Central memory CD4-positive, alpha-beta T cell (primary cell): ENCODE measurements at regions not wholly inside any gene's neighbourhood (a gene's known extent, or its start where the extent isn't known, plus 50 kb on each side); places are given as distances from the start of the nearest gene placed in this dataset.

Experiments used
- DNase-seq: peaks from one replicate; pipeline ENCODE4 v3.0.0; 2022

DNA sequence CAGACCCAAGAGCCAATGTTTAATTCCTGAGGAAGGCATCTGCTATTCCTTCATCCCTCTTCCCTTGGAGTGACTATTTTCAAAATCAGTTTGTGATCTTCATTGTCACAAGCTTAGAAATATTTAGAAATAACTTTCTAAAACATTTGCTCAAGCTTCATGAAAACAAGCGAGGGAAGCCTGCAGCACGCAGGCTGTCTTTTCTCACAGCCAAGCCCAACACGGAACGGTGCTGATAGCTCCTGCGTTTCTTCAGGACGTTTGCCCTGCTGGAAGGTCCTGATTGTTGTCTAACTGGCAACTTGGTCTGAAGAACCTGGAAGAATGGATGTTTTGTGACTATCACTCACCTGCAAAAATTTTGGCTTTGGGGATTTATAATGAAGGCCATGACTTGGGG lies 152.5 kb downstream of the FGF9 start:
- DNase-seq, result no peak

DNA sequence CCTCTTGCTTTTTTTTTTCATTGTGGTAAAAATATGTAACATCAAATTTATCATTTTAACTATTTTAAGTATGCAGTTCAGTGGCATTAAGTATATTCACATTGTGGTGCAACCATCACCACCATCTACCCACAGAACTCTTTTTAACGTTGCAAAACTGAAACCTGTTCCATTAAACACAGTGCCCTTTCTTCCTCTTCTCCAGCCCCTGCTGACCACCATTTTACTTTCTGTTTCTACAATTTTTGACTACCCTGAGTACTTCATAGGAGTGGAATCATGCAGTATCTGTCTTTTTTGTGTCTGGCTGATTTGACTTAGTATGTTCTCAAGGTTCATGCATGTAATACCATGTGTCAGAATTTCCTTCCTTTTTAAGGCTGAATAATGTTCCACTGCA lies 153.1 kb downstream of the FGF9 start:
- no peak for DNase-seq

DNA sequence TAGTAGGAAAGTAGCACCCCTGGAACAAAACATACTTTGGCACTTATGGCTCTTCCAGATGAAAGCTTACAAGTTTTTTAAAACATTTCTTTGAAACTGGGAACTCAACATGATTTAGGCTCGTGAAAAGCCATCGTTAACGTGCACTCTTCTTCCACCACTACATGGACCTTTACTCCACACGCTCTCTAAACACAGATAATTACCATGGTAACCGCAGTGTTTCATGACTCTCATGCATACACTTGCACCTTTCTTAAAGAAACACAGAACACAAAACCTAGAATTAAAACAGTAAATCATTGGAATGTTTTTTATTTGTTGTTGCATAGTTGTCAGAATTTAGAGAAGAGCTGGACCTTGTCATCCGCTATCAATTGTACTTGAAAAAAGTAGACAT lies 154.3 kb downstream of the FGF9 start:
- DNase-seq, result no peak

DNA sequence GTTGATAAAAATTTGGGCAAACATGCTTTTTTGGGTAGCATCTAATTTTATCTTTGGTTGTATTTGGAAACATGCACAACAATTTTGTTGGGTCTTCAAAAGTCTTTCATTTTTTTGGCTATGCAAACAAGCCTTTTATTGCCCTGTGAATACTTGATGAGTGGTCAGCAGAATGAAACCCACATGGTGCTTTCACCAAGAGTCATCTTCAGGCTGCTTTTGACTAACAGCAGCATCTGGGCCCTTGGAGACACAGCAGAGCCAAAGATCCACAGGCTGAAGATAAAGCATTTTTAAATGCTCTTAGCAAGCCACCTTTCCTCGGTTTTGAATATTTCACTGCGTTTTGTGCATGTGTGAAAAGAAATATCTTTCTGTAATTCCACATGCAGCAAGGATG lies 154.9 kb downstream of the FGF9 start:
- no peak for DNase-seq

DNA sequence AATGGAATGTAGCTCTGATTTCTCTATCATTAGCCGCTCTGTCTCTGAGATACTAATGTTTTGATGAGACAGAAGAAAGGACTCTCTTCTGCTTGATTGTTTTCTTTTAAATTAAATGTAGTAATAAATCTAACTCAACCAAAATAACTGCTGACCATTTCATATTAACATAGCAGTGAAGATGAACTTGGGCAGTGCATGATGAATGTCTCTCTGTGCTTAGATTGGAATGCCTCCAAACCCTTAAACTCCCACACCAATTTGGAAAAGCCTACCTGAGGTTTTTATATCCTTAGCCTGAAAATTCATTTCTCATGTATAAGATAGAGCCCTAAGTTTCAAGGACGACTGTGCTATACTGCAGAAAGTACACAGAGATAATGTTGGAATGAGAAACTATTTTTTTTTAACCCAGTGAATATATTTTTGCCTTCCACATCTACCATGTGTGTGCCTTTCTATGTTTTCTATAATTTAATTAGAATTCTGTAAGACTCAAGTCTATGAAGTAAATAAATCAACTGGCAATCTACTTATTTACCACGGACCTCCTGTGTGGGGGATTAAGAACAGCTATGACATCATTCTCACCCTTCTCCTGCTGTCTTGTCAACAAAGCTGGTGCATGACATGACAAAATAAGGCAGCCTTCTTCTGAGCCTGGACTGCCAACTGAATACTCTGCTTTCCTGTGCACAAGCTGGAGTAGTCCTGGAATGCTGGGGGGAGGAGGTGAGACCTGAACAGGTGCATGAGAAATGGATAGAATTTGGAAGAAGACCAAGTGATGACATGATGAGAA lies 155.5 kb downstream of the FGF9 start:
- DNase-seq, result no peak

DNA sequence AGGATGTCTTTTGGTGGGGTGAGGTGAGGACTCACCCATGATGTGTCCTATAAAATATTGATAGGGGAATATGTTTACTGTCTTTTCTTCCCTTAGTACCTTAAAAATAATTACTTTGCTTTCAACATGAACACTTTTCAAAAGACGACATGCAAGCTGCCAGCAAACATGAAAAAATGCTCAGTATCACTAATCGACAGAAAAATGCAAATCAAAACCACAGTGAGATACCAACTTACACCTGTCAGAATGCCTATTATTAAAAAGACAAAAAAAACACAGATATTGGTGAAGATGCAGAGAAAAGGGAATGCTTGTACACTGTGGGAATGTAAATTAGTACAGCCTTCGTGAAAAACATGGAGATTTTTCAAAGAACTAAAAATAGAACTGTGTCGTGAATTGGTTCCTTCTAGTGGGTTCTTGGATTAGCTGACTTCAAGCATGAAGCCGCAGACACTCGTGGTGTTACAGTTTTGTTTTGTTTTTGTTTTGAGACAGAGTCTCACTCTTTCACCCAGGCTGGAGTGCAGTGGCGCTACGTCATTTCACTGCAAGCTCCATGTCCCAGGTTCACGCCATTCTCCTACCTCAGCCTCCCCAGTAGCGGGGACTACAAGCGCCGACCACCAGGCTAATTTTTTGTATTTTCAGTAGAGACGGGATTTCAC lies 160.9 kb downstream of the FGF9 start:
- DNase-seq, result no peak

DNA sequence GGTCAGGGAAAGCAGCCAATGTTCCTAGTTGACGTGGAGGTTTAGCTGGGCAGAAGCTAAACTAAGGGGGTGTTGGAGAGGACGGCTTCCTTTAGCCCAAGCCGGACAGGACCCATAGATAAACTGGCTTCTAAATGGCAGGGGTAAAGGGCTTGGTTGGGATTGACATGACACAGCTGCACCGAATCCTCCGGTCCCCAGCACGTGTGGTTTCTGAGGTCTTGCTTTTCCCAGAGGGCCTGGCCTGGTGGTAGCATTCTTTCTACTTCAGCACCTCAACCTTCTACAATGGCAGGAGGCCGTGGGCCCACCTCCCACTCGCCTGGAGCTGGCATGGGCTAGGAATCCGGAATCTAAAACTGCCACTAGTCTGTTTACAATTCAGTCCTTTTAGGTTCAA lies 163.0 kb downstream of the FGF9 start:
- DNase-seq, result no peak

DNA sequence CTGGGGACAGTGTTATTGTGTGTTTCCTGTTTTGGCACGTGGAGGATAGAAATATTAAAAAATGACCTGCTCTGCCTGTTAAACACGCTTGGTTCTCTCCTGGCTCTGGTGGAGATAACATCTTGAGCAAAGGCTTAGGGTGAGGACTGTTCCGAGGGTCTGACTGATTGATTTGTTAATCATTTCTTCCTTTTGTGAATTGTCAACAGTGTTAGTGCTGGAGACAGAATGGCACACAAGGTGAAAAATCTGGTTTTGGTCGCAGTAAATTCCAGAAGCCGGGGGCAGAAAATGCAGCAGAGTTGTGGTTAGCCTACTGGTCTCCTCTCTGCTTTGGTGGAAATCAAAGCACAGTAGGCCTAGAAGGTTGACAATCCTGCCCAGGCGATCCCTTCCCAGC lies 163.6 kb downstream of the FGF9 start:
- DNase-seq, result no peak

DNA sequence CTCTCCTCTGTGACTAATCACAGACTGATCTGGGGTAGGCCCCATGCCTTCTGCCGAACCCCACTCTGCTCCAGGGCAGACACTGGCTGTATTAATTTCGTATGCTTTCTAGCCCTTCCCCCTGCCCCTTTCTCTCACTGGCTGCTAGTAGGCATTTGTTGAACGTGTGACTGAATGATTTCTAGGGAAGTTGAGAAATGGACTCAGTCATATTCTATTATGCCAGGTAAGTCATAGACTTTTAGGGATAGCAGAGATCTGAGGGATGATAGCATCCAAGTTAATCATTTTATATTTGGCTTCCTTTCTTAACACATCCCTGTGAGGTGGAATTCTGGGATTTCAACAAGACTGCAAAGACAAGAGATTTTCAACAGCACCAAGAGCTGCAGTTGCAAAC lies 166.4 kb downstream of the FGF9 start:
- DNase-seq, result no peak

DNA sequence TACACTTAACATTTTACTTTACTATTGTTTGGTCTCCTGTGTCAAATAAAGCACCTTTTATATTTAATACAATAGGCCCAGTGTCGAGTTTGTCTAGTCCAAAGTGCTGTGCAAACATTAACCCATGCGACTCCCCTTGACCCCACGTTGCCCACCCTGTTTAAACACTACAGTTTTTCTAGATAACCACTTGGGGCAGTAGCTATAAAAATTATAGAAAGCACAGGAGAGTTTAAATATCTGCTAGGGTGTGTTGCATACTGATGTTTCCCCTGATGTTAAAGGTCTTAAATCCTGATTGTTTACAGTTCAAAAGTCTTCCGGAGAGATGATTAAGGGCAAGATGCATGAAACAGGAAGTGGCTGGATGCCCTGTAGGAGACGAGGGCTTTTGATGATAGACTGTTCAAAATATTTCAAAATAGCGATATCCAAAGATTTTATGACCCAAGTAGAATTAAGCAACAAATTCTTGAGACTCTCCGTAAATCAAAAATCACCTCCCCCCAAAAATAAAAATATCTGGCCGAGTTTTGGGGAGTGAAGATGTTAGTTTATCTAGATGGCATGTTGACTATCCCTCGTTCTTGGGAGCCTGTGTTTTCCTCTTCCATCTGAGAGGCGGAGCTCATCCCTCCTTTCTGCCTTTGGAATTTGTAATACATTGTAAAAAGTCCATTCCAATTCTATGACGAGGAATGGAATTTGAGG lies 167.1 kb downstream of the FGF9 start:
- no peak for DNase-seq

DNA sequence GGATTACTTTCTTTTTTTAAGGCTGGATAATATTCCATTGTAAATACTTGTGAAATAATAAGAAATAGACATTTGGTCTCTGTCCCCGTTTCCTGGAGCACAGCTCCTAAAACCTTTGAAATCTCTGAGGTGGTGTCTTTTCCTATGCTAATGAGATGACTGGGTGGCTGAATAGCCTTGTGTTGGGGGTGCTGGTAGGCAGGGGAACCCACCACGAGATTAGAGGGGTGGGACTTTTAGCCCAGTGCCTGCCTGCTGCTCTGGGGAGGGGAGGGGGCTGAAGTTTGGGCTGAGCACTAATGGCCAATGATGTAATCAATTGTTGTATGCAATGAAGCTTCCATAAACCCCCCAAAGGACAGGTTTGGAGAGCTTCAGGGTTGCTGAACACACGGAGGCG lies 175.7 kb downstream of the FGF9 start:
- no peak for DNase-seq

DNA sequence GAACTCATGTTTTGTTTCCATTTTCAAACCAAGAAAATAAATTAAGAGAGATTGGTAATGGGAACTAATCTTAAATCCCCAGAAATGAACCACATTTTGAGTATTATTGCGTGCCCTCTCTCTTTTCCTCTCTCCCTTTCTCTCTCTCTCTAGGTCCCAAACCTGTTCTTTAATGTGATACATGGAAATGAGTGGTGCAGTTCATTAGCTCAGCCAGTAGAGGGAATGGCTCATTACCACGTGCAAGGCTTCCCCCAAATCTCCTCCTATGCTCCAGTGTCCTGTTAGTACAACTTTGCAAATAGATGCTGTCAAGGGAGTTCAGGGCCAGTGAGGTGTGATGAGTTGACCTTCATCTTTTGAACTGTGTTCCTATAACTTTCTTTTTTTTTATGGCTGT lies 178.4 kb downstream of the FGF9 start:
- DNase-seq, result peak; percentile 16

DNA sequence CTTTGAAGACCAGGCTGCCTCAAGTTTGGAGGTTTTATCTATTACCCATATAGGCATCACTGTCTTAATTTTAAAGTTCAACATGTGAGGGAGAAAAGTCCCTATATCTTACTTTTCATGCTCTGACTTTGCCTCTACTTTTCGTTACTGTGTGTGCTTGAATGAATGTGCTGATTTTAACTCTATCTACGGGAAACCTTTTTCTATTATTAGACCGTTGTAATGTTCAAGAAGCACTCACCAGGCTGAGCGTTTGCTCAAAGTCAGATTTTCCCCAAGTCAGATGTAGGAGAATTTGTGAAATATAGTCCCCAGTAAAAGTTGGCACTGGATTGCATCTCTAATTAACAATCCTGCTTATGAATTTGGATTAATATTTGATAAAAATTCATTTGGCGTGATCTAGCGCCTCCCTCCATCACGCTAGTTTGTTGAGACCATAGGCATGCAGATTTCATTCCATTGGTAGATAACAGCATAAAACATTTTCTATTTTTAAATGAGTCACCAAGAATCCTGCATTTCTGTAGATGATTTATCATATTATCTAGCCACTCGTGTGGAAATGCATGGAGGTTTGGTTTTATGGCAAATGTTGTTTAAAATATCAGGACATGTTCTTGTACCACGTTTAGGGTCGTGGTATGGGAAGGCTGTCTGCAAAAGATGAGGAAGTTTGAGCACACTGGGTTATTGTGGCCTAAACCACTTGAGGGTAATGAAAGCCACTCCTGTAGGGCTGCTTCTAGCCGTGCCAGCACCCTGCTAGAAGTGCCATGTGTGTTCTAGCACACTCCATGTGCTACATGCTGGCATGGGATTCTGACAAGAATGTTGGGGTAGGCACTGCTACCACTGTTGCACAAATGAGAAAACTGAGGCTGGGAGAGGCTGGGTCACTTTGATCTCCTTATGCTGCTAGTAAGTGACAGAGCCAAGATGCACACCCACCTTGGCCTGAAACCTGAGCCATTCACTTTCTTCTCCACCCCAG lies 179.4 kb downstream of the FGF9 start:
- no peak for DNase-seq

DNA sequence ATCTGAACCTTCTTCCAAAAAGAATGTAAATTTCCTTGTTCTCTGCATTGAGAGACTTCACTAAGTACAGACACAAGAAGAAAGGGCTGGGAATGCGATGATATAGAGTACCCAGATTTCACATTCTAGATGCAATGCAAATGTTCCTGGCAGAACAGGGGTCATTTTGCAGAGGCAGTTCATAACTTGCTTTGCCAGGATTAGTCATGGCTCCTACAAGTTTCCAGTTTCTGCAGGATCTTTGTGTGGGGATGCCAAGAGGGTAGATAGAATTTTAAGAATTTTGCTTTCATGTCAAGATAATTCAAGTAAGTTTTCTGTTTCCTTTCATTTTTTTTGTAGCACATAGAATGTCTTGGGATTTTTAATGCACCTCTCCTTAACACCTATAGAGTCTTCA lies 181.2 kb downstream of the FGF9 start:
- no peak for DNase-seq

DNA sequence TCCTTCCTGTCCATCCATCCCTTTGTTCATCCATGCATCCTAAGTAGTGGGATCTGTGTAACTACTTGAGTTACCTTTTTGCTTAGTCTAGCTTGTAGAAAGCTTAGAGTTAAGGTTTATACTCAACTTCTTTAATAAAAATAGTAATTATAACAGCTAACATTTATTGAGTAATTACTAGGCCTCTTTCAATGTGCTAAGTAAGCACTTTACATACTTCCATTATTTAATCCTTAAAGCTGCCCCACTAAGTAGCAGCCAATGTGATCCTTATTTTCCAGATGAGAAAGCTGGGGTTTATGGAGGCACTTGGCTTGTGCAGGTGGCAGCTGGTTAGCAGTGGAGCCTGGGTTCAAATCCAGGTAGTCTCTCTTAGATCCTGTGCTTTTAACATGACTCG lies 182.9 kb downstream of the FGF9 start:
- DNase-seq, result no peak

DNA sequence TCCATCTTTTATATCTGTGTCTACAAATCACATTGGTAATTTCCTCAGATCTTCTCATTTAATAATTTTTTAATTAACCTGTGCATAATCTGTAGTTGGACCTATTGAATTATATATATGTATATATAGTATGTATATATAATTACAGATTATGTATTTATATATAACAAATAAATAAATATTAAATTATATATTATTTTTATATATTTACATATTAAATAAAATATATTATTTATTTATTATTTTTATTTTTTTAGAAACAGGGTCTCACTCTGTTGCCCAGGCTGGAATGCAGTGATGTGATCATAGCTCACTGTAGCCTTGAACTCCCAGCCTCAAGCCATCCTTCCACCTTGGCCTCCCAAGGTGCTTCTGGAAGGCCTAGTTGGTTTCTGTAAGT lies 197.9 kb downstream of the FGF9 start:
- no peak for DNase-seq

DNA sequence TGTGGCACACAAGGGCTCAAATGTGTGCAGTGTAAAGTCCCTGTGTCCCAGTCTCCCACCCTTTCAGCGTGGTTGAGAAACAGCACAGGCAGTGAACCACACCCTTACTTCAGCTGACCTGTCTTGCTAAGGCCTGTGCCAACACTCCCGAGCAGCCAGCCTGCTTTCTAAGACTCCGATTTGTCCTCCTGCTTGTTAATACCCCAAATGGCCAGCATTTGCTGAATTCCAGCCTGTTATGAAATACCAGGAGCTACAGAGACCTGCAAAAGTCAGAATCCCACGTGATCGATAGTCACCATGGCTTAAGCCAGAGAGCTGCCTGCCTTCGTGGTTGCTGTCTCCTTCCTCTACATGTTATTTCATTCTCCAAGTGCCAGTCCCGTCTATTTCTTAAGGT lies 200.5 kb downstream of the FGF9 start:
- no peak for DNase-seq

DNA sequence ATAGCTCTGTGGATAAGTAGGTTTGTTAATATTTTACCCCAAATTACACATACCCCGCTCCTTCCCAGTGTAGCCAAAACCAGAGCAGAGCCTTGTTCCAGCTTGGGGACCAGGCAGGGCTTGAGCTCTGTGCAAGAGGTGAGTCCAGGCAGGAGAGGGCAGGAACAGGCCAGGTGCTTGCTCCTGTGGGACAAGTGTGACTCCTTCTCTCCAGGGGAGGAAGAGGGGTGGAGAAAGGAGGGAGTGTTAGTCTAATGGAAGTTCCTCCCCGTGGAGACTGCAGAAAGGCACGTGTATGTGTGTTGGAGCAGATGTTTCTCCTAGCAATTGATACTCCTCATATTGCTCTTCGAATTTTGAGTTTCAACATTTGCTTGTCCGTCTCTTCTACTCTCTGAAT lies 201.0 kb downstream of the FGF9 start:
- DNase-seq, result no peak

DNA sequence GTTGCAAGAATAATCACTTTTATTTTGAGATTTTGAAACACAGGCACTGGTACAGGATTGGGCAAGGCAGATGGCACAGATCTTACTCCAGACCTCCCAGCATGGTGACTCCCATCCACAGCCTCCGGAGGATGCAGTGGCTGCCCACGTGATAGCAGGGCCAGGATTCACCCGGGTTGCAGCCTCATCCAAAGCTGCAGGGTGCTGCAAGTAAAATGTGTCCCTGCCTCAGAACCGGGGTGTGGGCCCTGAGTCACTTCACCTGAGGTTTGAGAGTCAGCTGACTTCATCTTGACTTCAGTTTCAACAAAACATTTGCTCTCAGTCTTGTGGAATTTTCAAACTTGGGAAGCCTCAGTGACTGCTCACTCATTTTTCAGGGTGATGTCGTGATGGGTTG lies 201.9 kb downstream of the FGF9 start:
- DNase-seq, result no peak

DNA sequence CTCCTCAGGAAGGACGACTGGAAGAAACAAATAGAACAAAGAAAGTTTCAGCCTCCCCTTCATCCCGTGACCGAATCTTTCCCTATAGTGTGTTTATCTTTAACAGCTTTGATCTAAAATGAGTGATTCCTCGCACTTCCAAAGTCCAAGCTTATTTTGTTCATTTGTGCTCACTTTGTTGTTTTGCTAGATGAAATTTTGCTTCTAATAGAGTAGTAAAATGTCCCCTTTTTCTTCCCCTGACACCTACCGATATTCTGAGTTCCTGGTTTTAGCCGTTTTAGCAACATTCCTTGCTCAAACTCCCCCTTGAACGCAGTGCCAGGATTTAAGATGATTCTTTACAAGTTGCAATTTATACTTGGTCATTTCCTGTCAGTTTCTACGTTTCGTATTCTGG lies 204.2 kb downstream of the FGF9 start:
- no peak for DNase-seq

DNA sequence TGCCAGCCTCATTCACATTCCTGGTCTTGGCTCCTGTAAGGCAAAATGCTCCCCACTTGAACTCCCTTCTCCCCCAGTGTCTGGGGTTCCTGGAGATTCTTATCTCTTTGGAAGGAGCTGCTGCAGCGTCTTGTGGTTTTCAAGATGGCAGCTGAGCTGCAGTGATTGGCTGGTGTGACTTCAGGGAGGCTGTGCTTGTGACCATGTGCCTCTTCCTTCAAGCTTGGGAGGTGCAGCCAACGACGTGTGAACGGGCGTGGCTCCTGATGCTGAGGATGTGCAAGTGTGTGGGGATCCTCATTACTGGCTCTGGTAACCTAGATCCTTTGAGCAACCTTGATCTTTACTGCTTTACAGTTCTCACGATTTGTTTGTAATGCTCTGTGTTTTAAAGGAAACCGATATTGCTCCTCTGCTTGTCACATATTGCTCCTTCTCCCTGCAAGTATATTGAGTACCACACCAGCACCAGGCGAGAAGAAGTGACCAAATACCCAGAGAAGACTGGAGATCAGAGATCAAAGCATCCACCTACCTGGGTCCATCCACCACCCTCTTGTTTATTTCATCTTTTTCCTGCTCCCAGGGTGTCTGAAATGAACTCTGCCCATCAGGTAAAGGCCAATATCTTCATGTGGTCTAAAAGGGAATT lies 208.5 kb downstream of the FGF9 start:
- DNase-seq, result no peak

DNA sequence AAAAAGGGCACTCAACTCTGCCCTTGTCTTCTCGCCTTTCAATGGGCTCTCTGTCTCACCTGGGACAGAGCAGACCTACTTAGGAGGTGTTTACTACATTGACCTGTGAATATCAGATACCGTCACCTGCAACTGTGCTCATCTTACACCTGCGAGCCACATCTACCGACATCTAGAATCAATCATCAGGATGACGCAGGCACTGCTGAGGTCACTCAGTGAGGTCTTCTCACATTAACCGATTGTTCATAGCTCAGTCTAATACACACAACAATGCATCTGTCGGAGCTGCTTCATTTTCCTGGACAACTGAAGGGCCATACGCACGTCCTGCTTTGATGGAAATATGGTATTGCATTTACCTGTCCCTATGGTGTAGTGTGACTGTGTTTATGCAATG lies 211.9 kb downstream of the FGF9 start:
- DNase-seq, result no peak
